Smooth muscle cell (in vitro differentiated cells): ENCODE measurements at regions not wholly inside any gene's neighbourhood (a gene's known extent, or its start where the extent isn't known, plus 50 kb on each side); places are given as distances from the start of the nearest gene placed in this dataset.
"Not testable (repeated sequence)": the region's sequence is repeated elsewhere in the genome, so short reads cannot be mapped to it uniquely, and the experiment has no call there.

Experiments
- DNase-seq: peaks from one replicate; lab custom pipeline; 2025; ENCODE audit not compliant: unreplicated experiment; lab: John Stamatoyannopoulos, UW
- H2AFZ ChIP-seq: fragments of 200-600 bp; sonication (generic); 2 replicates; pipeline ENCODE4 v1.6.0; 2016; ENCODE audit warnings: antibody characterized with exemption, low read depth, mild to moderate bottlenecking
- H3F3A ChIP-seq: fragments of 200-600 bp; sonication (generic); 2 replicates; pipeline ENCODE4 v1.6.0; 2017; ENCODE audit warnings: antibody characterized with exemption, low read depth
- H3K27ac ChIP-seq: fragments of 200-600 bp; sonication (generic); 2 replicates; pipeline ENCODE4 v1.5.1; 2016; ENCODE audit warnings: low read depth, mild to moderate bottlenecking
- H3K27me3 ChIP-seq: fragments of 200-600 bp; sonication (generic); 2 replicates; pipeline ENCODE4 v1.6.1; 2016; ENCODE audit warnings: low read depth, mild to moderate bottlenecking
- H3K36me3 ChIP-seq: fragments of 200-600 bp; sonication (generic); 2 replicates; pipeline ENCODE4 v1.5.1; 2016; ENCODE audit warnings: low read depth
- H3K4me1 ChIP-seq: fragments of 200-600 bp; sonication (generic); 2 replicates; pipeline ENCODE4 v1.5.1; 2016; ENCODE audit warnings: low read depth
- H3K4me2 ChIP-seq: fragments of 200-600 bp; sonication (generic); 2 replicates; pipeline ENCODE4 v1.6.0; 2016; ENCODE audit warnings: mild to moderate bottlenecking
- H3K4me3 ChIP-seq: fragments of 200-600 bp; sonication (generic); 2 replicates; pipeline ENCODE4 v1.5.1; 2016; ENCODE audit warnings: mild to moderate bottlenecking
- H3K79me2 ChIP-seq: fragments of 200-600 bp; sonication (generic); 2 replicates; pipeline ENCODE4 v1.6.0; 2016; ENCODE audit warnings: low read depth, mild to moderate bottlenecking
- H3K9ac ChIP-seq: fragments of 200-600 bp; sonication (generic); 2 replicates; pipeline ENCODE4 v1.6.0; 2016; ENCODE audit warnings: low read depth
- H3K9me3 ChIP-seq: fragments of 200-600 bp; sonication (generic); replicated peaks from 2 replicates; pipeline ENCODE4 v1.5.1; 2016; ENCODE audit warnings: low read depth
- H4K20me1 ChIP-seq: fragments of 200-600 bp; sonication (generic); 2 replicates; pipeline ENCODE4 v1.6.0; 2016; ENCODE audit warnings: low read depth
- WGBS: methylation state at CpG from one replicate; pipeline ENCODE4 v1.1.7; 2016; ENCODE audit warnings: low lambda C conversion rate; 5-methylcytosine and 5-hydroxymethylcytosine counted together
- TF ChIP-seq, protein P1 (sequence below): fragments of 200-600 bp; sonication (generic); IDR thresholded peaks from 2 replicates; pipeline ENCODE4 v1.5.1; 2017; ENCODE audit warnings: borderline replicate concordance, mild to moderate bottlenecking, antibody characterized with exemption; ENCODE audit not compliant: insufficient read depth, poor library complexity, severe bottlenecking

DNA sequence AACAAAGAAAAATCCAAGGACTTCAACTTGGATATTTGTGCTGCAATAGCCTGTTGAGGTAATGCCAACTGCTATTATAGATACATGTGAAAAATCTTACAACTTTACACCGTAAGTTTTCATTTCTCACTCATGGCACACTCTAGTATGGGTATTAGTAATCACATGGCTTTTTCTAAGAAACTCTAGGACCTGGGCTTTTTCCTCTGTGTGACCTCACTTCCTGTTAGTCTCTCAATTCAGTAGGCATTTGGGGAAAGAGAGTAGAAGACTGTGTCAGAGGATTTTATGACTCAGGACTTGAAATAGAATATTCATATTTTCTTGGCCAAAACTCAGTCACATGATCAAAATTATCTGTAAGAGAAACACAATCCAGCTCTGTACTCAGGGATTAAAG lies 1049.9 kb downstream of the REEP3 start:
- Histone ChIP-seq H3K79me2 (no peaks in the 10 kb centered on the region), H3F3A (no peaks in the 10 kb centered on the region), H4K20me1 (no peaks in the 10 kb centered on the region), H3K9me3 (no peaks in the 10 kb centered on the region), H3K27me3 (no peaks in the 10 kb centered on the region), H3K4me2 (no peak overlapping the region), H3K4me1 (no peaks in the 10 kb centered on the region), H3K27ac (no peak overlapping the region), H3K9ac (no peak overlapping the region), H3K4me3 (no peak overlapping the region), H3K36me3 (no peaks in the 10 kb centered on the region), H2AFZ (no peak overlapping the region)
- WGBS, result 89% methylated on average over 1 of the region's 1 CpG
- TF ChIP-seq, protein P1, sequence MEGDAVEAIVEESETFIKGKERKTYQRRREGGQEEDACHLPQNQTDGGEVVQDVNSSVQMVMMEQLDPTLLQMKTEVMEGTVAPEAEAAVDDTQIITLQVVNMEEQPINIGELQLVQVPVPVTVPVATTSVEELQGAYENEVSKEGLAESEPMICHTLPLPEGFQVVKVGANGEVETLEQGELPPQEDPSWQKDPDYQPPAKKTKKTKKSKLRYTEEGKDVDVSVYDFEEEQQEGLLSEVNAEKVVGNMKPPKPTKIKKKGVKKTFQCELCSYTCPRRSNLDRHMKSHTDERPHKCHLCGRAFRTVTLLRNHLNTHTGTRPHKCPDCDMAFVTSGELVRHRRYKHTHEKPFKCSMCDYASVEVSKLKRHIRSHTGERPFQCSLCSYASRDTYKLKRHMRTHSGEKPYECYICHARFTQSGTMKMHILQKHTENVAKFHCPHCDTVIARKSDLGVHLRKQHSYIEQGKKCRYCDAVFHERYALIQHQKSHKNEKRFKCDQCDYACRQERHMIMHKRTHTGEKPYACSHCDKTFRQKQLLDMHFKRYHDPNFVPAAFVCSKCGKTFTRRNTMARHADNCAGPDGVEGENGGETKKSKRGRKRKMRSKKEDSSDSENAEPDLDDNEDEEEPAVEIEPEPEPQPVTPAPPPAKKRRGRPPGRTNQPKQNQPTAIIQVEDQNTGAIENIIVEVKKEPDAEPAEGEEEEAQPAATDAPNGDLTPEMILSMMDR, result no peak
- no peak for DNase-seq

DNA sequence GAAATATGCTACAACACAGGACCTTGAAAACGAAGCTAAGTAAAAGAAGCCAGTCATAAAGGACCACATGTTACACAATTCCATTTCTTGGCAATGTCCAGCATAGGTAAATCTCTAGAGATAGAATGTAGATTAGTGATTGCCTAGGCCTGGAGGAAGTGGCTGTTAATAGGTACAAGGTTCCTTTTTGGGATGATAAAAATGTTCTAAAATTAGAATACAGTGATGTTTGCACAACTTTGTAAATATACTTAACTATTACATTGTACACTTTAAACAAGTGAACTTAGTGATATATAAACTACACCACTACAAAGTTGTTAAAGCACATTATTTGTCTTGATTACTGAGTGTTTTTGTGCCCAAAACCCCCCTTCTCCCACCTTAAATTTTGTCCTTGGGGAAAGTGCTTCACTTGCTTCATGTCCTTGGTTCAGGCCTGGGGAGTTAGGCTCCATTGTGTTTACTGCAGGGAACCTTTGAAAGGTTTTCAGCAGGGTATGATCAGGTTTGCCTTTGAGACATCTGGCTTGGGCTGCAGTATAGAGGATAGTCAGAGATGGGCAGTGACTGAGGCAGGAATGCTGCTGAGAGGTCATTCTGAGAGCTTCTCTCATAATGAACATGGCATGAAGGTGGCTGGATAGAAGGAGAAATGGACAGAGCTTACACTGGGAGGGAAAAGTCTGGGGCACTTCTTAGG lies 1052.6 kb downstream of the REEP3 start:
- Histone ChIP-seq H4K20me1 (no peaks in the 10 kb centered on the region), H3F3A (no peaks in the 10 kb centered on the region), H3K9ac (no peak overlapping the region), H3K4me2 (no peak overlapping the region), H3K79me2 (no peaks in the 10 kb centered on the region), H3K9me3 (no peaks in the 10 kb centered on the region), H2AFZ (no peak overlapping the region), H3K4me3 (no peak overlapping the region), H3K27me3 (no peaks in the 10 kb centered on the region), H3K4me1 (no peaks in the 10 kb centered on the region), H3K27ac (no peak overlapping the region), H3K36me3 (no peaks in the 10 kb centered on the region)
- 85% methylated on average over 1 of the region's 1 CpG for WGBS
- TF ChIP-seq, protein P1, result no peak
- DNase-seq, result no peak

DNA sequence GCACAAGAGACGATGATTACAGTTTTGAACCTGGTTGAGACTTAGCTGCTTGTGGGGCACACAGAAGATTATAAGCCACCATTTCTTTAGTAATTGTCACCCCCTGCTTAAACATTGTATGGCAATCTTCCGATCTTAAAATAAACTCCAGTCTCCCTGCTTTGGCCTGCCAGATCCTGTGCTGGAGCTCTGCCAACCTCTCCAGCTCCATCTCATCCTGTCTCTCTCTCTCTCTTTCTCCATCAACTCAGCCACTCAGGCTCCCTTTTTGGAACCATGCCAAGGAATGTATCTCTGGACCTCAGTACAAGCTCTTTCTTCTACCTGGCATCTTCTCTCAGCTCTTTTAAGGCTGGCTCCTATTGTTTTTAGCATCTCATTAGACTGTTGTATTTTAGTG lies 1053.2 kb downstream of the REEP3 start:
- no peaks in the 10 kb centered on the region for H3F3A ChIP-seq
- H3K36me3 ChIP-seq, result no peaks in the 10 kb centered on the region
- TF ChIP-seq, protein P1, result no peak
- WGBS, result 81% methylated on average over 2 of the region's 2 CpGs
- H3K27me3 ChIP-seq, result no peaks in the 10 kb centered on the region
- no peak overlapping the region for H2AFZ ChIP-seq
- no peaks in the 10 kb centered on the region for H3K9me3 ChIP-seq
- no peak overlapping the region for H3K4me2 ChIP-seq
- DNase-seq, result no peak
- no peaks in the 10 kb centered on the region for H4K20me1 ChIP-seq
- no peak overlapping the region for H3K9ac ChIP-seq
- H3K4me3 ChIP-seq, result no peak overlapping the region
- no peaks in the 10 kb centered on the region for H3K4me1 ChIP-seq
- H3K27ac ChIP-seq, result no peak overlapping the region
- H3K79me2 ChIP-seq, result no peaks in the 10 kb centered on the region

DNA sequence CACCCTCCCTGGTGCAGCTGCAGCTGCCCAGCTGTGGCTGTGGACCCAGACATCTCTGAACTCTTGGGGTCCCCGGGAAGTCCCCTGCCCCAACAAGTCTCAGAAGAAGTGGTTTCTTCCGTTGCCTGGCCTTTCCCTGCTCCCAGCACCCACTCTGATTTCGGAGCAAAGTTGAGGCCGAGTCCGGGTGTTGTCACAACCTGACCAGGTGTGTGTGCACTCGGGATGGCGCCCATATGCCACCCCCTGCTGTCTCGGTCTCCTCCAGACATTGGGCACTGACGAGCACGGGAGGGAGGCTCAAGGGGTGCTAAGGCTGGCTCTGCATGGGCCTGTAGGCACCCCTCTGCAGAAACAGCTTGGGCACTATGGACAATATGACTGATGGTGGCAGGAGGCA lies 1055.3 kb downstream of the REEP3 start:
- Histone ChIP-seq H4K20me1 (no peaks in the 10 kb centered on the region), H3K36me3 (no peaks in the 10 kb centered on the region), H3F3A (no peaks in the 10 kb centered on the region), H2AFZ (no peak overlapping the region), H3K79me2 (no peaks in the 10 kb centered on the region), H3K4me3 (no peak overlapping the region), H3K9ac (no peak overlapping the region), H3K27me3 (no peaks in the 10 kb centered on the region), H3K9me3 (no peaks in the 10 kb centered on the region), H3K4me2 (no peak overlapping the region), H3K4me1 (no peaks in the 10 kb centered on the region), H3K27ac (no peak overlapping the region)
- no peak for DNase-seq
- TF ChIP-seq, protein P1, result no peak
- WGBS, result 92% methylated on average over 10 of the region's 10 CpGs

DNA sequence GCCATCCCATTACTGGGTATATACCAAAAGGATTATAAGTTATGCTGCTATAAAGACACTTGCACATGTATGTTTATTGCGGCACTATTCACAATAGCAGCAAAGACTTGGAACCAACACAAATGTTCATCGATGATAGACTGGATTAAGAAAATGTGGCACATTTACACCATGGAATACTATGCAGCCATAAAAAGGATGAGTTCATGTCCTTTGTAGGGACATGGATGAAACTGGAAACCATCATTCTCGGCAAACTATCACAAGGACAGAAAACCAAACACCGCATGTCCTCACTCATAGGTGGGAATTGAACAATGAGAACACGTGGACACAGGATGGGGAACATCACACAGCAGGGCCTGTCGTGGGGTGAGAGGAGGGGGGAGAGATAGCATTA lies 1057.6 kb downstream of the REEP3 start:
- not testable (repeated sequence) for H3K4me1 ChIP-seq, H3K9ac ChIP-seq, H3F3A ChIP-seq, DNase-seq, H3K9me3 ChIP-seq, H3K27ac ChIP-seq, H3K4me2 ChIP-seq, H3K4me3 ChIP-seq, H3K79me2 ChIP-seq, H2AFZ ChIP-seq, H3K27me3 ChIP-seq, H3K36me3 ChIP-seq, H4K20me1 ChIP-seq
- WGBS, result 88% methylated on average over 6 of the region's 6 CpGs
